GM12878 (cell line): ENCODE measurements at regions not wholly inside any gene's neighbourhood (a gene's known extent, or its start where the extent isn't known, plus 50 kb on each side); places are given as distances from the start of the nearest gene placed in this dataset.

Experiments used
- ATAC-seq: fragments of 200-7000 bp; cut with Tn5 transposase; 3 replicates; pipeline ENCODE4 v1.9.1; 2020; ENCODE audit warnings: mild to moderate bottlenecking, moderate library complexity
- BruUV-seq: library from RNA; stranded (reverse); fragments of 400-500 nt; replicated peaks from 2 replicates; lab custom pipeline; 2021; lab: Mats Ljungman, UMichigan
- CTCF ChIA-PET: fragments of 300-600 bp; sonication (Branson Sonifier 250); formaldehyde crosslinking; extraction: SDS; loops from one replicate; lab custom pipeline; 2021; ENCODE audit warnings: inconsistent platforms; lab: Yijun Ruan, JAX
- POLR2A ChIA-PET: fragments of 350-600 bp; formaldehyde crosslinking; extraction: SDS; loops from one replicate; lab custom pipeline; 2021; ENCODE audit warnings: inconsistent platforms; lab: Charles Lee
- RAD21 ChIA-PET: fragments of 300-600 bp; sonication (Branson Sonifier 250); formaldehyde crosslinking; loops from one replicate; lab custom pipeline; 2023; ENCODE audit warnings: antibody characterized with exemption; ENCODE audit not compliant: unreplicated experiment; lab: Charles Lee
- SMC1A ChIA-PET: fragments of 300-600 bp; sonication (Branson Sonifier 250); formaldehyde crosslinking; loops from one replicate; lab custom pipeline; 2023; ENCODE audit not compliant: unreplicated experiment, uncharacterized antibody; lab: Charles Lee
- DNase-seq: peaks from one replicate; pipeline ENCODE4 v3.0.0-alpha.2; 2011; ENCODE audit warnings: low read depth, low spot score
- FAIRE-seq: peaks from 3 replicates; lab custom pipeline; 2011; peaks lifted over from hg19 to GRCh38; lab: Jason Lieb, UNC
- H2AFZ ChIP-seq: 2 replicates; pipeline ENCODE4 v1.6.0; 2011; ENCODE audit warnings: low read depth, low read length, control low read depth; ENCODE audit not compliant: control insufficient read depth
- H3K27ac ChIP-seq: 2 replicates; pipeline ENCODE4 v1.5.1; 2011; ENCODE audit warnings: control low read depth; ENCODE audit not compliant: control insufficient read depth, insufficient read depth
- H3K27me3 ChIP-seq, 2 experiments: replicated peaks in 1 of 2; 2 replicates each; pipeline versions ENCODE4 v1.6.0 to v1.6.1; 2011; ENCODE audit warnings: low read length in 1 of 2; ENCODE audit not compliant: control insufficient read depth in 2 of 2, insufficient read depth in 2 of 2
- H3K36me3 ChIP-seq, 2 experiments: 2 replicates each; pipeline ENCODE4 v1.5.1; 2011; ENCODE audit warnings: low read length in 1 of 2; ENCODE audit not compliant: control insufficient read depth in 2 of 2, insufficient read depth in 2 of 2
- H3K4me1 ChIP-seq: 2 replicates; pipeline ENCODE4 v1.6.1; 2011; ENCODE audit warnings: mild to moderate bottlenecking, low read length, moderate library complexity, mixed read lengths; ENCODE audit not compliant: control insufficient read depth, insufficient read depth
- H3K4me2 ChIP-seq: 2 replicates; pipeline ENCODE4 v1.6.0; 2011; ENCODE audit warnings: control low read depth; ENCODE audit not compliant: control insufficient read depth, insufficient read depth
- H3K4me3 ChIP-seq: fragments of 200-600 bp; sonication (generic); 2 replicates; pipeline ENCODE4 v1.5.1; 2016
- H3K79me2 ChIP-seq: 2 replicates; pipeline ENCODE4 v1.6.0; 2011; ENCODE audit warnings: low read length; ENCODE audit not compliant: control insufficient read depth, insufficient read depth
- H3K9ac ChIP-seq: 2 replicates; pipeline ENCODE4 v1.8.0; 2011; ENCODE audit warnings: low read length, control low read depth, mixed read lengths; ENCODE audit not compliant: control insufficient read depth, insufficient read depth
- H3K9me3 ChIP-seq: replicated peaks from 3 replicates; pipeline ENCODE4 v1.5.1; 2011; ENCODE audit warnings: mild to moderate bottlenecking, low read length; ENCODE audit not compliant: control insufficient read depth, insufficient read depth
- H4K20me1 ChIP-seq: 2 replicates; pipeline ENCODE4 v1.6.0; 2011; ENCODE audit not compliant: control insufficient read depth, insufficient read depth
- BCL3 ChIP-seq: IDR thresholded peaks from 2 replicates; pipeline ENCODE4 v1.6.1; 2011; ENCODE audit warnings: borderline replicate concordance, low read depth, mild to moderate bottlenecking, moderate library complexity, low read length; ENCODE audit not compliant: insufficient read depth, poor library complexity, severe bottlenecking
- BRCA1 ChIP-seq: IDR thresholded peaks from 2 replicates; pipeline ENCODE4 v1.6.1; 2011; ENCODE audit warnings: low read depth, low read length, improper control_type of control experiment
- CBFB ChIP-seq: IDR thresholded peaks from 2 replicates; pipeline ENCODE4 v1.6.1; 2016; ENCODE audit warnings: antibody characterized with exemption, low read depth
- CHD4 ChIP-seq: fragments of 200-600 bp; sonication (generic); IDR thresholded peaks from 2 replicates; pipeline ENCODE4 v1.6.1; 2016; ENCODE audit warnings: mild to moderate bottlenecking
- CREM ChIP-seq: IDR thresholded peaks from 2 replicates; pipeline ENCODE4 v1.6.1; 2014; ENCODE audit warnings: antibody characterized with exemption, low read depth
- EED ChIP-seq: sonication (generic); IDR thresholded peaks from 2 replicates; pipeline ENCODE4 v1.6.1; 2016; ENCODE audit warnings: antibody characterized with exemption, low read depth
- FOXM1 ChIP-seq: IDR thresholded peaks from 2 replicates; pipeline ENCODE4 v1.6.1; 2012; ENCODE audit warnings: low read depth, mild to moderate bottlenecking, inconsistent platforms, low read length, moderate library complexity
- JUNB ChIP-seq: IDR thresholded peaks from 2 replicates; pipeline ENCODE4 v1.6.1; 2016; ENCODE audit warnings: antibody characterized with exemption, mild to moderate bottlenecking
- MEF2B ChIP-seq: fragments of 450-650 bp; IDR thresholded peaks from 2 replicates; pipeline ENCODE4 v1.6.1; 2018; ENCODE audit warnings: mild to moderate bottlenecking, moderate library complexity; ENCODE audit not compliant: partially characterized antibody, poor library complexity, severe bottlenecking
- NFIC ChIP-seq: IDR thresholded peaks from 2 replicates; pipeline ENCODE4 v1.6.1; 2012; ENCODE audit warnings: low read depth, mild to moderate bottlenecking, inconsistent platforms, low read length, moderate library complexity
- PAX8 ChIP-seq: fragments of 450-650 bp; IDR thresholded peaks from 2 replicates; pipeline ENCODE4 v1.6.1; 2017; ENCODE audit warnings: mild to moderate bottlenecking, moderate library complexity
- POLR2AphosphoS2 ChIP-seq: IDR thresholded peaks from 2 replicates; pipeline ENCODE4 v1.6.1; 2011; ENCODE audit warnings: low read depth, mild to moderate bottlenecking, low read length, improper control_type of control experiment, moderate library complexity
- RELB ChIP-seq: fragments of 450-650 bp; IDR thresholded peaks from 2 replicates; pipeline ENCODE4 v1.6.1; 2017; ENCODE audit warnings: low read depth, mild to moderate bottlenecking, moderate library complexity
- RUNX3 ChIP-seq: IDR thresholded peaks from 2 replicates; pipeline ENCODE4 v1.6.1; 2012; ENCODE audit warnings: low read length, inconsistent platforms
- TCF7 ChIP-seq: IDR thresholded peaks from 2 replicates; pipeline ENCODE4 v1.6.1; 2014; ENCODE audit warnings: antibody characterized with exemption, borderline replicate concordance
- YBX1 ChIP-seq: fragments of 450-650 bp; IDR thresholded peaks from 2 replicates; pipeline ENCODE4 v1.6.1; 2016; ENCODE audit warnings: antibody characterized with exemption
- WGBS: methylation state at CpG from one replicate; pipeline ENCODE4 v1.1.6; 2016; ENCODE audit warnings: low lambda C conversion rate; ENCODE audit not compliant: insufficient replicate concordance, insufficient coverage; ENCODE audit errors: missing lambda C conversion rate; 5-methylcytosine and 5-hydroxymethylcytosine counted together
- in situ Hi-C: fragments of 300-500 bp; cut with MboI; formaldehyde crosslinking; loops from 9 replicates; pipeline ENCODE4 v1.14.3; 2018; ENCODE audit warnings: mixed read lengths
- intact Hi-C: fragments of 100-400 bp; cut with micrococcal nuclease; formaldehyde crosslinking; loops from one replicate; pipeline ENCODE4 v1.14.2; 2022; ENCODE audit not compliant: unreplicated experiment
- TF ChIP-seq, protein P1 (sequence below): IDR thresholded peaks from 2 replicates; pipeline ENCODE4 v1.6.1; 2011; ENCODE audit warnings: mild to moderate bottlenecking, low read depth, low read length, moderate library complexity; ENCODE audit not compliant: insufficient replicate concordance
- TF ChIP-seq, protein P2 (sequence below): fragments of 450-650 bp; IDR thresholded peaks from 2 replicates; pipeline ENCODE4 v1.6.1; 2017; ENCODE audit warnings: mild to moderate bottlenecking

DNA sequence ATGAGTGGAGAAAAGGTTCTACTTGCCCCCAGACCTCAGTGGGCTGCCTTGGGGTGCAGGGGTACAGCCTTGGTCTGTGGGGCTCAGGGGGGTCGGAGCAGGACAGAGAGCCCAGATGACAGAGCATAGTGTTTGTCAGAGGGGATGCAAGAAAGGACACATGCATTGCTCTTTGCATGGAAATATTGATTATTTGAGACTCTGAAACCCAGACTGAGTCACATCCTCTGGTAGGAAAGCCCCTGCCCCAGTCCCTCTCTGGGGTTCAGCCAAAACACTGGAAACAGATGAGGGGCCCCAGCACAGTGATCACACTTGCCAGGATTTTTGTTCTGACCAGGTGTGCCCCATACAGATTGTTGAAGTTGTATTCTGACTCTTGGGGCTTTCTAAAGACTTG, 1094.4 kb downstream of the BCL11B start:
- no peak overlapping the region for H3K27ac ChIP-seq
- POLR2A ChIA-PET: interaction anchor here (2.1 kb wide), 1 partner anchor 8 kb away, joined by 7 read pairs; no protein-coding TSS in a partner anchor
- ATAC-seq: peak; percentile 68

More for the DNA sequence above, 1094.4 kb downstream of the BCL11B start:
- H4K20me1 ChIP-seq: no peaks in the 10 kb centered on the region
- ChIA-PET RAD21 (interaction anchor here (14.0 kb wide), 1 partner anchor 23 kb away, joined by 309 read pairs; no protein-coding TSS in a partner anchor), CTCF (no interaction called here)
- TF ChIP-seq JUNB: peak; percentile 69
- TF ChIP-seq, protein P1, sequence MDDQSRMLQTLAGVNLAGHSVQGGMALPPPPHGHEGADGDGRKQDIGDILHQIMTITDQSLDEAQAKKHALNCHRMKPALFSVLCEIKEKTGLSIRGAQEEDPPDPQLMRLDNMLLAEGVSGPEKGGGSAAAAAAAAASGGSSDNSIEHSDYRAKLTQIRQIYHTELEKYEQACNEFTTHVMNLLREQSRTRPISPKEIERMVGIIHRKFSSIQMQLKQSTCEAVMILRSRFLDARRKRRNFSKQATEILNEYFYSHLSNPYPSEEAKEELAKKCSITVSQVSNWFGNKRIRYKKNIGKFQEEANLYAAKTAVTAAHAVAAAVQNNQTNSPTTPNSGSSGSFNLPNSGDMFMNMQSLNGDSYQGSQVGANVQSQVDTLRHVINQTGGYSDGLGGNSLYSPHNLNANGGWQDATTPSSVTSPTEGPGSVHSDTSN: no peak
- peak; percentile 33 for TF ChIP-seq BCL3
- TF ChIP-seq TCF7: no peak
- peak; percentile 58; the same call in 1 of the 2 replicates for TF ChIP-seq FOXM1
- TF ChIP-seq PAX8: no peak
- TF ChIP-seq POLR2AphosphoS2: no peak
- no peak for TF ChIP-seq MEF2B
- peak; percentile 38; the same call in 1 of the 2 replicates for TF ChIP-seq CREM
- TF ChIP-seq CBFB: 0 out of 2 replicates have a peak, but pooled peaks have one; percentile 10
- TF ChIP-seq YBX1: no peak
- TF ChIP-seq BRCA1: no peak
- peak; percentile 52; the same call in 1 of the 2 replicates for TF ChIP-seq RUNX3
- 0 out of 2 replicates have a peak, but pooled peaks have one; percentile 18 for TF ChIP-seq RELB
- TF ChIP-seq CHD4: no peak
- TF ChIP-seq, protein P2, sequence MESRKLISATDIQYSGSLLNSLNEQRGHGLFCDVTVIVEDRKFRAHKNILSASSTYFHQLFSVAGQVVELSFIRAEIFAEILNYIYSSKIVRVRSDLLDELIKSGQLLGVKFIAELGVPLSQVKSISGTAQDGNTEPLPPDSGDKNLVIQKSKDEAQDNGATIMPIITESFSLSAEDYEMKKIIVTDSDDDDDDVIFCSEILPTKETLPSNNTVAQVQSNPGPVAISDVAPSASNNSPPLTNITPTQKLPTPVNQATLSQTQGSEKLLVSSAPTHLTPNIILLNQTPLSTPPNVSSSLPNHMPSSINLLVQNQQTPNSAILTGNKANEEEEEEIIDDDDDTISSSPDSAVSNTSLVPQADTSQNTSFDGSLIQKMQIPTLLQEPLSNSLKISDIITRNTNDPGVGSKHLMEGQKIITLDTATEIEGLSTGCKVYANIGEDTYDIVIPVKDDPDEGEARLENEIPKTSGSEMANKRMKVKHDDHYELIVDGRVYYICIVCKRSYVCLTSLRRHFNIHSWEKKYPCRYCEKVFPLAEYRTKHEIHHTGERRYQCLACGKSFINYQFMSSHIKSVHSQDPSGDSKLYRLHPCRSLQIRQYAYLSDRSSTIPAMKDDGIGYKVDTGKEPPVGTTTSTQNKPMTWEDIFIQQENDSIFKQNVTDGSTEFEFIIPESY: no peak
- TF ChIP-seq EED: peak; percentile 80
- TF ChIP-seq NFIC: peak; percentile 58; the same call in 1 of the 2 replicates
- TF ChIP-seq, all 136 proteins: peak for 9
- Histone ChIP-seq H3K36me3 (no peaks in the 10 kb centered on the region), H3K9ac (no peak overlapping the region), H2AFZ (no peak overlapping the region), H3K4me3 (no peak overlapping the region), H3K4me2 (no peak overlapping the region), H3K27me3 (no peaks in the 10 kb centered on the region), H3K9me3 (no peaks in the 10 kb centered on the region), H3K79me2 (no peaks in the 10 kb centered on the region), H3K4me1 (no peaks in the 10 kb centered on the region; the same call in 1 of the 2 replicates)
- SMC1A ChIA-PET: interaction anchor here (1.0 to 25.6 kb wide), 5 partner anchors 8 to 144 kb away, joined by 3 to 461 read pairs (median 4); no protein-coding TSS in a partner anchor
- no peak for FAIRE-seq
- no peak for DNase-seq
- in situ Hi-C loops (no loop called here), intact Hi-C loops (no loop called here)
- BruUV-seq: no TSS peak
- 0% methylated on average over 1 of the region's 1 CpG for WGBS
